ENCODE measurements at regions not wholly inside any gene's neighbourhood (a gene's known extent, or its start where the extent isn't known, plus 50 kb on each side); places are given as distances from the start of the nearest gene placed in this dataset.

GRCh38 chr3:124431331-124431994 is 298.8 kb upstream of the UMPS start:
- H3K4me3 ChIP-seq (ENCODE audit: low read depth, poor library complexity, severe bottlenecking): no peak overlapping the region
- DNase-seq (ENCODE audit: low spot score in 2 of 2): no peak
- 63 to 76% methylated on average over 4 of the region's 4 CpGs for WGBS, 2 donors
- TF ChIP-seq POLR2A (IDR thresholded peaks at IDR 0.05): no peak
- TF ChIP-seq, protein P1, sequence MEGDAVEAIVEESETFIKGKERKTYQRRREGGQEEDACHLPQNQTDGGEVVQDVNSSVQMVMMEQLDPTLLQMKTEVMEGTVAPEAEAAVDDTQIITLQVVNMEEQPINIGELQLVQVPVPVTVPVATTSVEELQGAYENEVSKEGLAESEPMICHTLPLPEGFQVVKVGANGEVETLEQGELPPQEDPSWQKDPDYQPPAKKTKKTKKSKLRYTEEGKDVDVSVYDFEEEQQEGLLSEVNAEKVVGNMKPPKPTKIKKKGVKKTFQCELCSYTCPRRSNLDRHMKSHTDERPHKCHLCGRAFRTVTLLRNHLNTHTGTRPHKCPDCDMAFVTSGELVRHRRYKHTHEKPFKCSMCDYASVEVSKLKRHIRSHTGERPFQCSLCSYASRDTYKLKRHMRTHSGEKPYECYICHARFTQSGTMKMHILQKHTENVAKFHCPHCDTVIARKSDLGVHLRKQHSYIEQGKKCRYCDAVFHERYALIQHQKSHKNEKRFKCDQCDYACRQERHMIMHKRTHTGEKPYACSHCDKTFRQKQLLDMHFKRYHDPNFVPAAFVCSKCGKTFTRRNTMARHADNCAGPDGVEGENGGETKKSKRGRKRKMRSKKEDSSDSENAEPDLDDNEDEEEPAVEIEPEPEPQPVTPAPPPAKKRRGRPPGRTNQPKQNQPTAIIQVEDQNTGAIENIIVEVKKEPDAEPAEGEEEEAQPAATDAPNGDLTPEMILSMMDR (IDR thresholded peaks at IDR 0.05): no peak
- intact Hi-C loops (cut with DNase I; ENCODE audit: low total_unique reads): no loop called here

DNA sequence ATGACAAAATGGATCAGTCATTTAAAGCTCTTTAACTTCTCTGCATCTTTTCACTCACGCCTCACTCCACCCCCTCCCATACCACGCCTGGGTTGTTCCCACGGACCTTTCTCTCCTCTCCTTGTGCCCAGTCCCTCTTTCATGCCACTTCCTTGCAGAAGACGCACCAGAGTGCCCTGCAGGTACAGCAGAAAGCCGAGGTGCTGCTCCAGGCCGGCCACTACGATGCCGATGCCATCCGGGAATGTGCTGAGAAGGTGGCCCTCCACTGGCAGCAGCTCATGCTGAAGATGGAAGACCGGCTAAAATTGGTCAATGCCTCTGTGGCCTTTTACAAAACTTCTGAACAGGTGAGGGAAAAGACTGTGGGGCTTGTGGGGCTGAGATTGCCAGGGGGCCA is 296.1 kb upstream of the UMPS start:
- TF ChIP-seq POLR2A (IDR thresholded peaks at IDR 0.05): no peak
- TF ChIP-seq, protein P1 (IDR thresholded peaks at IDR 0.05): no peak
- 96 to 99% methylated on average over 10 of the region's 10 CpGs for WGBS, 2 donors
- intact Hi-C loops (cut with DNase I; ENCODE audit: low total_unique reads): no loop called here
- DNase-seq (ENCODE audit: low spot score in 2 of 2): no peak
- H3K4me3 ChIP-seq (ENCODE audit: low read depth, poor library complexity, severe bottlenecking): no peak overlapping the region

- no peak overlapping the region for H3K4me3 ChIP-seq (ENCODE audit: low read depth, poor library complexity, severe bottlenecking)
- 94 to 97% methylated on average over 2 of the region's 2 CpGs for WGBS, 2 donors
- intact Hi-C loops (cut with DNase I; ENCODE audit: low total_unique reads): no loop called here
- DNase-seq (ENCODE audit: low spot score in 2 of 2): no peak
- TF ChIP-seq, protein P1 (IDR thresholded peaks at IDR 0.05): no peak
- TF ChIP-seq POLR2A (IDR thresholded peaks at IDR 0.05): no peak
Observed at GRCh38 chr3:124435467-124435866, 294.8 kb upstream of the UMPS start.

DNA sequence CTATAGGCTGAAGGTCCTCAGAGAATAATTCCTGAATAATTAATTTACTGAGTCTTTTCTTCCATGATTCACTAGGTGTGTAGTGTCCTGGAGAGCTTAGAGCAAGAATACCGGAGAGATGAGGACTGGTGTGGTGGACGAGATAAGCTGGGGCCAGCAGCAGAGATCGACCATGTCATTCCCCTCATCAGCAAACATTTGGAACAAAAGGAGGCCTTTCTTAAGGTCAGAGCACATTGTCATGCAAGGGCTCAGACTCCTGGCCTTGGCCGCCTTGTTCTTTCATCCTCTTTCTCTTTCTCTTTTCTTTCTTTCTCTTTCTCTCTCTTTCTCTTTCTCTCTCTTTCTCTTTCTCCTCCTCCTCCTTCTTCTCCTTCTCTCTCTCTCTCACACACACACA is 291.4 kb upstream of the UMPS start:
- TF ChIP-seq, protein P1 (IDR thresholded peaks at IDR 0.05): no peak
- no peak for TF ChIP-seq POLR2A (IDR thresholded peaks at IDR 0.05)
- no peak for DNase-seq (ENCODE audit: low spot score in 2 of 2)
- no peak overlapping the region for H3K4me3 ChIP-seq (ENCODE audit: low read depth, poor library complexity, severe bottlenecking)
- intact Hi-C loops (cut with DNase I; ENCODE audit: low total_unique reads): no loop called here
- WGBS, 2 donors: 81 to 89% methylated on average over 4 of the region's 4 CpGs

DNA sequence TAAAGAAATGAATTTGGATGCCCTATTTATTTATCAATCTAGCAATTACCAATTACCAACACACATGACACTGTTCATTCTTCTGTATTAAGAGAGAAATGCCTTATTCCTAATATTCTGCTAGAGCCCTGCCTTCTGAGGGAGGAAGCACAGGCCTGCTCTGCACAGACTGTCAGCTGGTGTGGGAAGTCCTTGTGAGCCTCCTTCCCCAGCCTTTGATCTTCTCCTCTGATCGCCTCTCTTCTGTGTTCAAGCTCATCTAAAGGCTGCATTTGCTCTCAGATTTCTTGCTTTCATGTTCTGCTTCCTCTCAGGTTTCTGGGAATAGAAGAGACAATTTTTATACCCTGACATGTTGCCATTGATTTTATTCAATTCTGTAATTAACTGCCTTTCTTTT is 290.6 kb upstream of the UMPS start:
- H3K4me3 ChIP-seq (ENCODE audit: low read depth, poor library complexity, severe bottlenecking): no peak overlapping the region
- TF ChIP-seq POLR2A (IDR thresholded peaks at IDR 0.05): no peak
- TF ChIP-seq, protein P1 (IDR thresholded peaks at IDR 0.05): no peak
- WGBS, 2 donors: 70 to 73% methylated on average over 1 of the region's 1 CpG
- intact Hi-C loops (cut with DNase I; ENCODE audit: low total_unique reads): no loop called here
- DNase-seq (ENCODE audit: low spot score in 2 of 2): no peak

DNA sequence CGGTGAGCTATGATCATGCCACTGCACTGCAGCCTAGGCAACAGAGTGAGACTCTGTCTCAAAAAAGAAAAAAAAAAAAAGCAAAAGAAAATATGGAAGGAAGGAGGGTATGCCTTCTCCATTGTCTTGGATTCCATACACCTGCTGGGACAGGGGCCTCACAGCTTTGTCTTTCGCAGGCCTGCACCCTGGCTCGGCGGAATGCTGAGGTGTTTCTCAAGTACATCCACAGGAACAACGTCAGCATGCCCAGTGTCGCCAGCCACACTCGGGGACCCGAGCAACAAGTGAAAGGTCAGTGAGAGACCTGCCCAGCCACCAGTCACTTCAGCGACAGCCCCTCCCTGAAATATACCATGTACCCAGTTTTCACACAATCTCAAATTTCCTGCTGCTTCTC is 288.5 kb upstream of the UMPS start:
- no peak overlapping the region for H3K4me3 ChIP-seq (ENCODE audit: low read depth, poor library complexity, severe bottlenecking)
- TF ChIP-seq, protein P1 (IDR thresholded peaks at IDR 0.05): no peak
- TF ChIP-seq POLR2A (IDR thresholded peaks at IDR 0.05): no peak
- DNase-seq (ENCODE audit: low spot score in 2 of 2): no peak
- 95 to 97% methylated on average over 9 of the region's 9 CpGs for WGBS, 2 donors
- intact Hi-C loops (cut with DNase I; ENCODE audit: low total_unique reads): no loop called here
